CD4-positive, alpha-beta T cell (primary cell): ENCODE measurements at regions not wholly inside any gene's neighbourhood (a gene's known extent, or its start where the extent isn't known, plus 50 kb on each side); places are given as distances from the start of the nearest gene placed in this dataset.

Experiments used
- ATAC-seq: fragments of 200-7000 bp; cut with Tn5 transposase; one replicate; pipeline ENCODE4 v1.10.0; 2022; ENCODE audit warnings: mild to moderate bottlenecking; ENCODE audit not compliant: poor library complexity
- CTCF ChIA-PET: fragments of 350-600 bp; sonication (Branson Sonifier 250); formaldehyde crosslinking; loops from one replicate; lab custom pipeline; 2021; ENCODE audit warnings: antibody characterized with exemption, inconsistent platforms; lab: Charles Lee
- POLR2A ChIA-PET: fragments of 350-600 bp; sonication (Branson Sonifier 250); formaldehyde crosslinking; loops from one replicate; lab custom pipeline; 2021; ENCODE audit warnings: antibody characterized with exemption, inconsistent platforms; lab: Charles Lee
- DNase-seq, 14 experiments: peaks; one replicate each; pipeline ENCODE4 v3.0.0-alpha.2; 2013 to 2020; ENCODE audit warnings: mixed read lengths in 2 of 14
- H3K27ac ChIP-seq, 2 donors: one replicate each; pipeline versions ENCODE4 v1.5.1 to v1.7.0; 2013; ENCODE audit warnings: low read length in 2 of 2, low read depth in 1 of 2, mild to moderate bottlenecking in 1 of 2
- H3K27me3 ChIP-seq, 2 experiments: 1 replicate in 1 of 2; 2 replicates in 1 of 2; pipeline versions ENCODE4 v1.6.1 to v1.7.0; 2013; ENCODE audit warnings: low read length in 2 of 2, control low read depth in 1 of 2, mild to moderate bottlenecking in 1 of 2, moderate library complexity in 1 of 2; ENCODE audit not compliant: insufficient read depth in 2 of 2, control insufficient read depth in 1 of 2
- H3K36me3 ChIP-seq: one replicate; pipeline ENCODE4 v1.6.1; 2013; ENCODE audit warnings: low read length, control low read depth; ENCODE audit not compliant: insufficient read depth
- H3K4me1 ChIP-seq: one replicate; pipeline ENCODE4 v1.6.1; 2013; ENCODE audit warnings: low read length, control low read depth; ENCODE audit not compliant: insufficient read depth
- H3K4me3 ChIP-seq: one replicate; pipeline ENCODE4 v1.5.1; 2013; ENCODE audit warnings: mild to moderate bottlenecking, low read length, moderate library complexity
- H3K9me3 ChIP-seq, 2 experiments: 1 replicate in 1 of 2; 2 replicates in 1 of 2; pipeline versions ENCODE4 v1.6.1 to v1.7.0; 2013; ENCODE audit warnings: low read length in 2 of 2, mild to moderate bottlenecking in 2 of 2, control low read depth in 1 of 2, moderate library complexity in 1 of 2; ENCODE audit not compliant: control insufficient read depth in 1 of 2, insufficient read depth in 1 of 2
- H3K27ac Mint-ChIP-seq: one replicate; pipeline ENCODE4 v1.8.0; 2020; ENCODE audit warnings: mixed read lengths
- H3K27me3 Mint-ChIP-seq: one replicate; pipeline ENCODE4 v1.8.0; 2021; ENCODE audit warnings: mixed read lengths
- H3K36me3 Mint-ChIP-seq: one replicate; pipeline ENCODE4 v1.8.0; 2021; ENCODE audit warnings: low read depth, mixed read lengths
- H3K4me1 Mint-ChIP-seq: one replicate; pipeline ENCODE4 v1.8.0; 2021; ENCODE audit warnings: low read depth, mixed read lengths
- H3K4me3 Mint-ChIP-seq: one replicate; pipeline ENCODE4 v1.8.0; 2020; ENCODE audit warnings: mild to moderate bottlenecking, mixed read lengths
- H3K9me3 Mint-ChIP-seq: one replicate; pipeline ENCODE4 v1.8.0; 2020; ENCODE audit warnings: mixed read lengths
- intact Hi-C, 2 experiments: fragments of 100-400 bp; cut with DNase I in 1 of 2; cut with micrococcal nuclease in 1 of 2; formaldehyde crosslinking; loops; one replicate each; pipeline versions ENCODE4 v1.15.1 to v1.9.0; 2023 to 2025; cut with DNase I, micrococcal nuclease
- TF ChIP-seq, protein P1 (sequence below): fragments of 200-600 bp; IDR thresholded peaks from one replicate; pipeline ENCODE4 v1.8.0; 2022; ENCODE audit warnings: antibody characterized with exemption, mild to moderate bottlenecking

GRCh38 chr20:24718277-24718676 lies 230.8 kb upstream of the CST7 start:
- intact Hi-C loops: no loop called here
- CTCF ChIA-PET: no interaction called here
- TF ChIP-seq, protein P1, sequence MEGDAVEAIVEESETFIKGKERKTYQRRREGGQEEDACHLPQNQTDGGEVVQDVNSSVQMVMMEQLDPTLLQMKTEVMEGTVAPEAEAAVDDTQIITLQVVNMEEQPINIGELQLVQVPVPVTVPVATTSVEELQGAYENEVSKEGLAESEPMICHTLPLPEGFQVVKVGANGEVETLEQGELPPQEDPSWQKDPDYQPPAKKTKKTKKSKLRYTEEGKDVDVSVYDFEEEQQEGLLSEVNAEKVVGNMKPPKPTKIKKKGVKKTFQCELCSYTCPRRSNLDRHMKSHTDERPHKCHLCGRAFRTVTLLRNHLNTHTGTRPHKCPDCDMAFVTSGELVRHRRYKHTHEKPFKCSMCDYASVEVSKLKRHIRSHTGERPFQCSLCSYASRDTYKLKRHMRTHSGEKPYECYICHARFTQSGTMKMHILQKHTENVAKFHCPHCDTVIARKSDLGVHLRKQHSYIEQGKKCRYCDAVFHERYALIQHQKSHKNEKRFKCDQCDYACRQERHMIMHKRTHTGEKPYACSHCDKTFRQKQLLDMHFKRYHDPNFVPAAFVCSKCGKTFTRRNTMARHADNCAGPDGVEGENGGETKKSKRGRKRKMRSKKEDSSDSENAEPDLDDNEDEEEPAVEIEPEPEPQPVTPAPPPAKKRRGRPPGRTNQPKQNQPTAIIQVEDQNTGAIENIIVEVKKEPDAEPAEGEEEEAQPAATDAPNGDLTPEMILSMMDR: no peak
- Mint-ChIP-seq H3K27me3 (peaks cover 9% of the 10 kb centered on the region), H3K27ac (no peak overlapping the region), H3K9me3 (no peaks in the 10 kb centered on the region), H3K4me1 (no peaks in the 10 kb centered on the region), H3K4me3 (no peak overlapping the region), H3K36me3 (no peaks in the 10 kb centered on the region)
- DNase-seq: no peak
- H3K27ac ChIP-seq: no peak overlapping the region
- no peaks in the 10 kb centered on the region for H3K36me3 ChIP-seq
- peaks cover 9 to 10% of the 10 kb centered on the region in 2 experiments for H3K27me3 ChIP-seq
- H3K9me3 ChIP-seq: peaks cover 0 to 4% of the 10 kb centered on the region in 2 experiments
- no peak for ATAC-seq
- no peaks in the 10 kb centered on the region for H3K4me1 ChIP-seq
- POLR2A ChIA-PET: no interaction called here
- no peak overlapping the region for H3K4me3 ChIP-seq

- H3K4me3 Mint-ChIP-seq: no peak overlapping the region
- Histone ChIP-seq H3K4me3 (no peak overlapping the region), H3K9me3 (peaks cover 0 to 4% of the 10 kb centered on the region in 2 experiments), H3K27me3 (peaks cover 9 to 14% of the 10 kb centered on the region in 2 experiments), H3K36me3 (no peaks in the 10 kb centered on the region), H3K4me1 (no peaks in the 10 kb centered on the region), H3K27ac (no peak overlapping the region)
- no peak for DNase-seq
- no peaks in the 10 kb centered on the region for H3K36me3 Mint-ChIP-seq
- intact Hi-C loops: no loop called here
- CTCF ChIA-PET: no interaction called here
- no peak overlapping the region for H3K27ac Mint-ChIP-seq
- H3K27me3 Mint-ChIP-seq: peaks cover 14% of the 10 kb centered on the region
- TF ChIP-seq, protein P1: no peak
- POLR2A ChIA-PET: no interaction called here
- no peaks in the 10 kb centered on the region for H3K4me1 Mint-ChIP-seq
- H3K9me3 Mint-ChIP-seq: no peaks in the 10 kb centered on the region
- no peak for ATAC-seq
Measured at GRCh38 chr20:24718696-24719095, 230.4 kb upstream of the CST7 start.

DNA sequence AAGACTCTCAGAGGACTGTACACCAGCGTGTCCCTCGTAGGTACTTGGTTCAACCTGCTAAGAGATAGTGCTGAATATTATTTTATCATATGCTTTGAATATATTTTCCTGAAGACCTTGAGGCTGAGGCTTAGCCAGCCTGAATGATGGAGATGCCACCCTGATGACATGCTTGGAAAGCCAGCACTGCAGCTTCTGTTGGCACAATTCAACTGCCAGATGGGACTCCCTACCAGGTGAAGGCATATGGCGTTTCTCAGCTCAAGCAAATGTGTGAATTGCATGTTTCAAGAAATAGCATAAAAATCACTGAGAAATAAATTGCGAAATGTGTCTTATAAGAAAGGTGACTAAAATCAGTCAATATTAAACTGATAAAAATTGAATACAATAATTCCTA lies 228.1 kb upstream of the CST7 start:
- Histone ChIP-seq H3K27me3 (peaks cover 9 to 13% of the 10 kb centered on the region in 2 experiments), H3K4me3 (no peak overlapping the region), H3K4me1 (no peaks in the 10 kb centered on the region), H3K27ac (no peak overlapping the region), H3K36me3 (no peaks in the 10 kb centered on the region), H3K9me3 (no peaks in the 10 kb centered on the region)
- DNase-seq (no peak), ATAC-seq (no peak)
- Mint-ChIP-seq H3K27me3 (peaks cover 16% of the 10 kb centered on the region), H3K9me3 (no peaks in the 10 kb centered on the region), H3K4me3 (no peak overlapping the region), H3K36me3 (no peaks in the 10 kb centered on the region), H3K27ac (no peak overlapping the region), H3K4me1 (no peaks in the 10 kb centered on the region)
- TF ChIP-seq, protein P1: no peak
- CTCF ChIA-PET: no interaction called here
- intact Hi-C loops: no loop called here
- POLR2A ChIA-PET: no interaction called here
